Right cardiac atrium (tissue), 5 donors: ENCODE measurements at regions not wholly inside any gene's neighbourhood (a gene's known extent, or its start where the extent isn't known, plus 50 kb on each side); places are given as distances from the start of the nearest gene placed in this dataset.

Experiments used
- ATAC-seq, 2 donors: fragments of 200-7000 bp; cut with Tn5 transposase; one replicate each; pipeline versions ENCODE4 v1.8.0 to v1.9.1; 2020; ENCODE audit warnings: moderate library complexity in 2 of 2, mild to moderate bottlenecking in 1 of 2
- DNase-seq, 3 donors: peaks; one replicate each; pipeline ENCODE4 v3.0.0-alpha.2; 2020
- H3K27ac ChIP-seq: one replicate; pipeline ENCODE4 v1.5.1; 2013; ENCODE audit warnings: mild to moderate bottlenecking, low read length, control low read depth, moderate library complexity
- H3K27me3 ChIP-seq: one replicate; pipeline ENCODE4 v1.6.1; 2013; ENCODE audit not compliant: control insufficient read depth, insufficient read depth
- H3K4me1 ChIP-seq: one replicate; pipeline ENCODE4 v1.6.1; 2013; ENCODE audit warnings: low read length; ENCODE audit not compliant: control insufficient read depth, insufficient read depth
- H3K4me3 ChIP-seq: one replicate; pipeline ENCODE4 v1.5.1; 2013; ENCODE audit warnings: low read length, control low read depth
- H3K9me3 ChIP-seq: one replicate; pipeline ENCODE4 v1.6.1; 2013; ENCODE audit warnings: low read length; ENCODE audit not compliant: control insufficient read depth
- WGBS: extraction: QIAGEN DNeasy Blood & Tissue Kit; methylation state at CpG from one replicate; pipeline ENCODE4 v1.1.7; 2013; 5-methylcytosine and 5-hydroxymethylcytosine counted together
- intact Hi-C, 4 donors: fragments of 100-400 bp; cut with DNase I; formaldehyde crosslinking; loops; one replicate each; pipeline versions ENCODE4 v1.11.0 to v1.14.0; 2022 to 2023
- donor health status: healthy with polysubstance abuse.
- donor health status: DM: no; HTN: yes; CAD: no.
- donor health status: DM: no; HTN: no; CAD: no.
- donor health status: DM: no; HTN: yes; CAD: no; lungs with severe emphysema.
- donor health status: DM: yes; HTN: yes; CAD: no.

GRCh38 chr20:4545526-4545925 lies 140.7 kb upstream of the PRNP start:
- DNase-seq (no peak), ATAC-seq (no peak)
- intact Hi-C loops: no loop called here
- Histone ChIP-seq H3K27ac (no peak overlapping the region), H3K27me3 (no peaks in the 10 kb centered on the region), H3K4me1 (no peaks in the 10 kb centered on the region), H3K9me3 (peaks cover 2% of the 10 kb centered on the region), H3K4me3 (no peak overlapping the region)
- 89% methylated on average over 2 of the region's 2 CpGs for WGBS

DNA sequence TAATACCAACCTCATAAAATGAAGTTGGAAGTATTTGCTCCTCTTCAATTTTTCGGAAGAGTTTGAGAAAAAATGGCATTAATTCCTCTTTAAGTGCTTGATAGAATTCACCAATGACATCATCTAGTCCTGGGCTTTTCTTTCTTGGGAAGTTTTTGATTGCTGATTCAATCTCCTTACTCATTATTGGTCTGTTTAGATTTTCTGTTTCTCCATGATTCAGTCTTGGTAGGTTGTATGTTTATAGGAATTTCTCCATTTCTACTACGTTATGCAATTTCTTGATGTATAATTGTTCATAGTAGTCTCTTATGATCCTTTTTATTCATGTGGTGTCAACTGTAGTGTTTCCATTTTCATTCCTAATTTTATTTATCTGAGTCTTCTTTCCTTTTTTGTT lies 141.5 kb upstream of the PRNP start:
- DNase-seq (no peak), ATAC-seq (no peak)
- no peaks in the 10 kb centered on the region for H3K4me1 ChIP-seq
- no peak overlapping the region for H3K4me3 ChIP-seq
- H3K27ac ChIP-seq: no peak overlapping the region
- H3K9me3 ChIP-seq: peaks cover 2% of the 10 kb centered on the region
- intact Hi-C loops: no loop called here
- 73% methylated on average over 2 of the region's 2 CpGs for WGBS
- H3K27me3 ChIP-seq: no peaks in the 10 kb centered on the region

DNA sequence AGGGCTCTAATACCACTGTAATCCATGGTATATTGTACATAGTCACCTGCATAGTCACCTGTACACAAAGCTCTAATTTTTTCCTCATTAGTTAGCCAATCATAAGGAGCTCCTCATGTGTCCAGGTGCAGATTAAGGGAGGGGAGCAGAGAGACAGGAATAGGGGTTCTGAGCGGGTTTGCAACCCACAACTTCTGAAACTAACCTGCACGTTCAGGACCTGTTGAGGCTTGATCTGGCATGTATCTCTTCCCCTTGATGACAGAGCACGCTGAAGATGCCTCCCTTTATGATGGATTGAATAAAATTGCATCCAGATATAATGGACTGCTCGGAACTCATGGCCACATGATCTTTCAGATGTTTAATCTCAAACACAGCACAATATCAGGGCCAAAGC lies 144.0 kb upstream of the PRNP start:
- intact Hi-C loops: no loop called here
- H3K27me3 ChIP-seq: no peaks in the 10 kb centered on the region
- WGBS: 77% methylated on average over 4 of the region's 4 CpGs
- H3K4me3 ChIP-seq: no peak overlapping the region
- no peak for DNase-seq
- ATAC-seq: no peak
- no peaks in the 10 kb centered on the region for H3K4me1 ChIP-seq
- H3K27ac ChIP-seq: no peak overlapping the region
- no peaks in the 10 kb centered on the region for H3K9me3 ChIP-seq

DNA sequence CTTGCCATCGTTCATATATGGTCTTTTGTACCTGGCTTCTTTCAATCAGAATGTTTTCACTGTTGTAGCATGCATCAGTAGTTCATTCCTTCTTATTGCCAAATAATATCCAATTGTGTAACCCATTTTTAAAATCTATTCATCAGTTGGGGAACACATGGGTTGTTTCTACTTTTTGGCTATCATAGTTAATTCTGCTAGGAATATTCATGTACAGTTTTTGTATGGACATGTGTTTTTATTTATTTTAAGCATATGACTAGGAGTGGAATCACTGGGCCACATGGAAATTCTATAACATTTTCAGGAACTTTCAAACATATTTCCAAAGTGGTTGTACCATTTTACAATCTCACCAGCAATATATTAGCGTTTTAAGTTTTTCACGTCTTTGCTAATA lies 151.9 kb upstream of the PRNP start:
- ATAC-seq (no peak), DNase-seq (no peak)
- Histone ChIP-seq H3K4me3 (no peak overlapping the region), H3K4me1 (no peaks in the 10 kb centered on the region), H3K27me3 (no peaks in the 10 kb centered on the region), H3K27ac (no peak overlapping the region), H3K9me3 (no peaks in the 10 kb centered on the region)
- intact Hi-C loops: no loop called here
- WGBS: 84% methylated on average over 3 of the region's 3 CpGs

DNA sequence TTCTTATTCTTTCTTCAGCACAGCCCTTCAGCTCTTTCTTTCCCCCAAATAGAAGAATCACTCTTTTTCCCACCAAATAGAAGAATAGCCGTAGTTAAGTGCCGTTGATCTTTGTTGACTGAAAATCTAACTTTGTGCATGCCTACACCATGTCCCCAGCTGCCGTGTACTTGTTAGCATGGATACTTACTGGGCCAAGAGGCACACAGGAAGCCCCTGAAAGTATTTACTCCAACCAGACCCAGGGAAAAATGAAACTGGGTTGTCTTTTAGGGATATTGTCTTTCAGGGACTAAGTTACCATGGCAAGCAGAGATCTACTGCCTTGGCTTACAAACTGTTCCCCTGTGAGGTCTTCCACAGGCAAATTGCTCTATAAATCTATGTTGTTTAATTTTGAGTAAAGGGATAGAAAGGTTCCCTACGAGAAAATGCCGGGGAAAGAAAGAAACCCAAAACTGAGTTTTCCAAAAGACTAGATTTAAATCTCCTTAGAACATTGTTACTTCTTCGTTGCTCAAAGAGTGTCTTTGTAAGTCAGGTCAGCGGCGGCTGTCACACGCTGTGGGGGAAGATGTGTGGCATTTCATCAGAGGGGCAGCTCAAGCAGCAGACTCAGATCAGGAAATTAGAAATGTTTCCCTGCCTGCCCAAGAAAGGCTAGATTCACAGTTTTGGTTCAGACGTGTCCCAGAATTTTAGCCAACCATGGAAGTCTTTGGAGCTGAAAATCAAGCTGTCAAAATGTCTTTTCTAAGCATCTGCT lies 152.7 kb upstream of the PRNP start:
- H3K4me1 ChIP-seq: no peaks in the 10 kb centered on the region
- no peak overlapping the region for H3K4me3 ChIP-seq
- WGBS: 74% methylated on average over 10 of the region's 10 CpGs
- no peaks in the 10 kb centered on the region for H3K27me3 ChIP-seq
- intact Hi-C loops: no loop called here
- ATAC-seq: no peak
- H3K27ac ChIP-seq: no peak overlapping the region
- no peak for DNase-seq
- H3K9me3 ChIP-seq: no peaks in the 10 kb centered on the region

- H3K4me3 ChIP-seq: no peak overlapping the region
- ATAC-seq (no peak), DNase-seq (no peak)
- intact Hi-C loops: no loop called here
- H3K9me3 ChIP-seq: no peaks in the 10 kb centered on the region
- no peaks in the 10 kb centered on the region for H3K27me3 ChIP-seq
- no peak overlapping the region for H3K27ac ChIP-seq
- no peaks in the 10 kb centered on the region for H3K4me1 ChIP-seq
- 68% methylated on average over 1 of the region's 1 CpG for WGBS
Measured at GRCh38 chr20:4532772-4533171, 153.5 kb upstream of the PRNP start.

DNA sequence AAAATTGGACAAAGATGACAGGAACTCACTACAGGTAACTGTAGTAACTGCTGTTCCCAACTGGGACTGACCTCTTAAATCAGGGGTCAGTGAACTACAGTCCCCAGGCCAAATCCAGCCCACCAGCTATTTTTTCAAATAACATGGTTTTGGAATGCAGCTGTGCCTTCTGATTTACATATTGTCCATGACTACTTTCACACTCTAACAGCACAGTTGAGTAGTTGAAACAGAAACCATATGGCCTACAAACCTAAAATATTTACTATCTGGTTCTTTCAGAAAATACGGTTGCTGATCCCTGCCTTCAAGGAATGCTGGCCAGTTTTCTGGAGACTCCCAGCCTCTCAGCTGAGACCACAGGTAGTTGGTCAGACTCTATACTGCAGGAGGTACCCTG lies 161.5 kb upstream of the PRNP start:
- intact Hi-C loops: no loop called here
- Histone ChIP-seq H3K27me3 (no peaks in the 10 kb centered on the region), H3K9me3 (no peaks in the 10 kb centered on the region), H3K4me3 (no peak overlapping the region), H3K27ac (no peak overlapping the region), H3K4me1 (no peaks in the 10 kb centered on the region)
- 51% methylated on average over 1 of the region's 1 CpG for WGBS
- DNase-seq (no peak), ATAC-seq (no peak)

DNA sequence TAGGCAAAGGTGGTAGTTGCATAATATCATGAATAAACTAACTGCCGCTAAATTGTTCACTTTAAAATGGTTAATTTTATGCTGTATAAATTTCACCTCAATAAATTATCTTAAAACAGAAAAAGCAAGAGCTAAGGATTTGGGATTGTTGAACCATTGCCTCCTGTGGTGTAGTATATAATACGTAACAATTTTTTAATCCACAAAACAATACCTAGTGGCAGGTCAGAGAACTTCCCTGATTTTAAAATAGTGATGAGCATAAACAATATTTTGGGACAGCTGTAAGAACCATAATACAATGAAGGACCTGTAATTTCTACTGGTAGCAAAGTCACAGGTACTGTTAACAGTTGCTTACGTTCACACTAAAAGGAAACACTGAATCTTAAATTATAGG lies 161.9 kb upstream of the PRNP start:
- 94% methylated on average over 3 of the region's 3 CpGs for WGBS
- Histone ChIP-seq H3K27ac (no peak overlapping the region), H3K4me1 (no peaks in the 10 kb centered on the region), H3K4me3 (no peak overlapping the region), H3K27me3 (no peaks in the 10 kb centered on the region), H3K9me3 (no peaks in the 10 kb centered on the region)
- intact Hi-C loops: no loop called here
- ATAC-seq (no peak), DNase-seq (no peak)

DNA sequence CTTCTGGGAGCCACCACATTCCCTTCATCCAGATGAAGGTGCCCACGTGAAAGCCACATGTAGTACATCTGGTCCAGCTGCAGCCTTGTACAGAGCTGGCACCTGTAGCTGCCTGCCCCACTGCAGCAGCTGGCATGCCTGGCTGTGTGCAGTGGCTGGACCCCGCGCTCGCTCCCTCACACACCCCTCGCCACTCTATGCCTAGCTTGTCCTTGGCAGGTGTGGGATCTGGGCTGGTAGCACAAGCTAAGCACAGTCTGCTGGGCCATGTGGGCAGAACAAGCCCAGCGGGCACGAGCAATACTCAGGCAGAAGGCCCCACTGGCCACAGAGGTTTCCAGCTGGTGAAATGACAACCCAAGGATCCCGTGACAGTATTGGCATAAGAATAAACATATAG lies 163.9 kb upstream of the PRNP start:
- no peak overlapping the region for H3K4me3 ChIP-seq
- no peak overlapping the region for H3K27ac ChIP-seq
- no peaks in the 10 kb centered on the region for H3K27me3 ChIP-seq
- 87% methylated on average over 8 of the region's 8 CpGs for WGBS
- intact Hi-C loops: no loop called here
- no peaks in the 10 kb centered on the region for H3K4me1 ChIP-seq
- DNase-seq (no peak), ATAC-seq (no peak)
- H3K9me3 ChIP-seq: no peaks in the 10 kb centered on the region

DNA sequence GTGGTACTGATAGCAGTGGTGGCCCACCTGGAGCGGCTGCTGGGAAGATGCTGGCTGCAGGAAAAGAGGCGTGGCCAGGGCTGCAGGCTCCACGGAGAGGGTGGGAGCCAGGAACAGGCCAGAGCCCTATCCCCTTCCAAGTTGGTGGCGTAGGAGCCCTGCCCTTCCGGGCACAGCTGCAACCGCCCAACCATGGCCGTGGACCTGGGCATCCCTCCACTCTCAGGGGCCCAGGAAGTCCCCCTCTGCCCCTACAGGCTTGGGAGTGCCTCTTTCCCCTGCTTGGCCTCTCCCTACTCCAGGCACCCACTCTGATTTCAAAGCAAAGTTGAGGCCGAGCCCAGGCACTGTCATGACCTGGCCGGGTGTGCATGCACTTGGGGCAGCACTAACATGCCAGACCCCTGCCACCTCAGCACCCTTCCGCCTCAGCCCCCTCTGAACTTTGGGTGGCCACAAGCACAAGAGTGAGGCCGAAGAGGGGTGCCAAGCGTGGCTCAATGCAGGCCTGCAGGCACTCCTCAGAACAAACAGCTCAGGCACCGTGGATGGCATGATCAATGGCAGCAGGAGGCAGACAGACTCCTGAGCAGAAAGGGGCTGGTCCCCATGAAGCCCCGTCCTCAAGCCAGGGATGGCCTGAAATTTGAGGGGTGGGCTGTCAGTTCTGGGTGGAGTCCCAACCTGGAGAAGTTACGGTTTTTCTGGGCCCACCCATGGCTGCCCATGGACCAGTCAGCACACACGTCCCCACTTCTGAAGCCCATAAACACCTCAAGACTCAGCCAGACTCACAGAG lies 164.9 kb upstream of the PRNP start:
- H3K9me3 ChIP-seq: no peaks in the 10 kb centered on the region
- DNase-seq (no peak), ATAC-seq (no peak)
- H3K27me3 ChIP-seq: no peaks in the 10 kb centered on the region
- no peak overlapping the region for H3K27ac ChIP-seq
- 78% methylated on average over 16 of the region's 16 CpGs for WGBS
- intact Hi-C loops: no loop called here
- no peaks in the 10 kb centered on the region for H3K4me1 ChIP-seq
- no peak overlapping the region for H3K4me3 ChIP-seq

DNA sequence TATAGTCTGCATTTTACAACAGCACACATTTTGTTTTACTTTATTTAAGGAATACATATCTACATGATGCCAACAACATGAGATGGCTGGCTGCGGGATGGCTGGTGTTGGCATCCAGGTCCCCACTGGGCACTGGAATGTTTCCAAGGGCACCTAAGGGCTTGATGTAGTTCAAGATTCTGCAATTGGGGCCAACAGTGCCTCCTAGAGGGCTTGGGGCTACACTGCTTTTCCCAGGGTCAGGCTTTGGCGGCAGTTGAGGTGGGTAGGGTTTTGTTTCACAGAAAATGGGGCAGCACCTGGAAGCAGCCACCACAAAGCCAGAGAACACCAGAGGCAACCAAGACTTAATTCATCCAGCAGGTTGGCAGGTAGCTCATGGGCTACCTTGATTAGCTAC lies 166.7 kb upstream of the PRNP start:
- no peak for DNase-seq
- H3K27ac ChIP-seq: no peak overlapping the region
- H3K4me3 ChIP-seq: no peak overlapping the region
- H3K4me1 ChIP-seq: no peaks in the 10 kb centered on the region
- H3K27me3 ChIP-seq: no peaks in the 10 kb centered on the region
- no peaks in the 10 kb centered on the region for H3K9me3 ChIP-seq
- WGBS: 16% methylated on average over 2 of the region's 2 CpGs
- intact Hi-C loops: no loop called here
- no peak for ATAC-seq
